ENCODE measurements at regions not wholly inside any gene's neighbourhood (a gene's known extent, or its start where the extent isn't known, plus 50 kb on each side); places are given as distances from the start of the nearest gene placed in this dataset.
"Not testable (repeated sequence)": the region's sequence is repeated elsewhere in the genome, so short reads cannot be mapped to it uniquely, and the experiment has no call there.

DNA sequence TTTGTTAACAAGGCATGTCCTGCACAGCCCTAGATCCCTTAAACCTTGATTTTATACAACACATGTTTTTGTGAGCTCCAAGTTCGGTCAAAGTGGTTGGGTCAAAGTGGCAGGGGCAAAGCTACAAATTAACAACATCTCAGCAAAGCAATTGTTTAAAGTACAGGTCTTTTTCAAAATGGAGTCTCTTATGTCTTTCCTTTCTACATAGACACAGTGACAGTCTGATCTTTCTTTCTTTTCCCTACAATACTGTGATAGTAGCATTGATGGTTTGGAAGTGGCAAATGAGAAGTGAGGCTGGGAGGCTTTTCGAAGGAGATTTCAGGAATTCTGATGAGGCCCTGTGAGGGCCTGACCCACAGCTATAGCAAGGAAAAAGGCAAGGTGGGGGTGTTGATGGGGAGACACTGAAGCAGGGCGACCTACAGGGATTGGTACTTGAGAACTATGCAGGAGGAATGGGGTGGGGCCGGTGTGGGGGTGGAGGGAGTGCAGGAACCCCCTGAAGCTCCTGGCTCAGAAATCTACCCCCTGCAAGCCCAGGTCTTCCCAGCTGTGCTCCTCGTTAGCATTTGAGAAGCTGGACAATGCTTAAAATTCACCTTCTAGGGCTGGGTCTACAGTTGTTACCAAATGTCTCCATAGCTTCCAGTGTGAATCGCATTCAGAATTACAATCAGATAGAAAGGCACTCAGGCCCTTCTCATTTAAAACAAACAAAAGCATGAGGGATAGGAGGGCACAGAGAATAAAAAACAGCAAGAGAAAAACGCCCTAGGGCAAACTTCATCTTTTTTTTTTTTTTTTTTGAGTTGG, 102.6 kb upstream of the PPM1J start:
- DNase-seq: no peak

DNA sequence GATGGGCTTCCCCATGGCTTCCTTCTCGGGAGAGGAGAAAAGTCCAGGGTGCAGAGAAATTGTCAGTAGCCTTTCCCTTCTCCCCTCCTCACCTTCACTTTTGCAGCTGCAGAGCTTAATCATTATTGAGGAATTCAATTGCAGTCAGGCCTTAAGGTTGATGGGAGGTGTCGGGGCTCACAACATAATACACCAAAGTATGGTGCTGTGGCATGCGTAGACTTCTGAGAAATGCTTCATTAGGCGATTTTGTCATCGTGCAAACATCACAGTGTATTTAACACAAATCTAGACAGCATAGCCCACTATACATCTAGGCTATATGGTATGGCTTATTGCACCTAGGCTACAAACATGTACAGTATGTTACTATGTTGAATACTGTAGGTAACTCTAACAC, 100.2 kb upstream of the PPM1J start:
- DNase-seq: no peak

DNA sequence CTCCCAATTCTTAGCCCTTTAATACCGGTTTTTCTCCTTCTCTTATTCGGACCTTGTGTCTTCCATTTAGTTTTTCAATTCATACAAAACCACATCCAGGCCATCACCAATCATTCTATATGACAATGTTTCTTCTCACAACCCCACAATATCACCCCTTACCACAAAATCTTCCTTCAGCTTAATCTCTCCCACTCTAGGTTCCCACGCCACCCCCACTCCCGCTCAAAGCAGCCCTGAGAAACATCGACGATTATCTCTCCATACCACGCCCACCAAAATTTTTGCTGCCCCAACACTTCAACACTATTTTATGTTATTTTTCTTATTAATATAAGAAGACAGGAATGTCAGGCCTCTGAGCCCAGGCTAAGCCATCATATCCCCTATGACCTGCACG, 99.5 kb upstream of the PPM1J start:
- DNase-seq: not testable (repeated sequence)

DNA sequence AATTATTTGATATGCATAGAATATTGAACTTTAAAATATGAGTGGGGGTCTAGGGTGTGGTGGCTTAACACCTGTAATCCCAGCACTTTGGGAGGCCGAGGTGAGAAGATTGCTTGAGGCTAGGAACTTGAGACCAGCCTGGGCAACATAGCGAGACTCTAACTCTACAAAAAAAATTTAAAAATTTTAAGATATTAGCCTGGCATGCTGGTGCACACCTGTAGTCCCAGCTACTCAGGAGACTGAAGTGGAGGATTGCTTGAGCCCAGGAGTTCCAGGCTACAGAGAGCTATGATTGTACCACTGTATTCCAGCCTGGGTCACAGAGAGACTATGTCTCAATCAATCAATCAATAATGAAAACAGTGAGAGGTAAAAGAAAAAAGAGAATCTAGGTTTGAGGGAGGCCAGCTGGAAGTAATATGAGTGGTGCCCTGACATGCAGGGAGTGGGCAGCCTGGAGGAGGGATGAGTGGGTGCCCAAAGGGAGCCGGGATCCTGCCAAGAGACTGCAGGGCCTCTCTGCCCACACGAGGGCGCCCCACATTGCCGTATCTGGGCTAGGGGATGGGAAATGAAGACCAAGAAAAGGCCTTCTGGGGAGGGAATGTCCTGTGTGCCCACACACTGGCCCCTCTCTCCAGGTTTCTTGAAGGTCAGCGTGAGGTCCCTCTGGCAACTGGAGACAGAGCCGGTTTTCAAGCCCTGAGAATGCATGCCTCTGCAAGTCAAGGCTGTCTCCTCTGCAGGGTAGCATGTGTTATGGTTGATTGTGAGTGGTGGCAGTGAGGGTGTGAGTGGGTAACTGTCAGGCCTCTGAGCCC, 93.9 kb upstream of the PPM1J start:
- peak; percentile 15 for DNase-seq

DNA sequence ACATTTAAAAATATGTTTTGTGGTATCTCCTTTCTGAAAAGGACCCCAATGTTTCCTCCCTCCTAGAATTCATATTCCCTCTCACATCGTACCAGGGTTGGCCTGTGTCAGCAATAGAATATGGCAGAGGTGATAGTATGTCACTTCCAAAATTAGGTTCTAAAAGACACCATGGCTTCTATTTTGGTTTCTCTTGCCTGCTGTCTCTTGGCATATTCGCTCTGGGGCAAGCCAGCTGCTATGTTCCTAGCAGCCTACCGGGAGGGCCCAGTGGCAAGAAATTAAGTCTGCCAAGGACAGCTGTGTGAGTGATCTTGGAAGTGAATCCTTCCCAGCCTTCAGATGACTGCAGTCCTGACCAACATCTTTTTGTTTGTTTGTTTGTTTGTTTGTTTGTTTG, 92.9 kb upstream of the PPM1J start:
- DNase-seq: no peak

DNA sequence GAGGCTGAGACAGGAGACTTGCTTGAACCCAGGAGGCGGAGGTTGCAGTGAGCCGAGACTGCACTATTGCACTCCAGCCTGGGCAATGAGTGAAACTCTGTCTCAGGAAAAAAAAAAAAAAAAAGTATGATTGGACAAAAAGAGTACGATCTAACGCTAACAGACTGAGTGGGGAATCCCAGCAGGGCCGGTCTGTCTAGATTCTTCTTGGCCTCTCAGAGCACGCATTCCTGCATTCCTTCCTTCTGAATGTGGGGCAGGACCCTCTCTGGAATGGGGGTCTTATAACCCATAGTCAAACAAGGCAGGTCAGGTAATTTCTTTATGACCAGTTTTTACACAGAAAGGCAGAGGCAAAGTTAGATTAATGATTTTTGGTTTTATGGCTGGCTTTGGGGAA, 92.0 kb upstream of the PPM1J start:
- no peak for DNase-seq

DNA sequence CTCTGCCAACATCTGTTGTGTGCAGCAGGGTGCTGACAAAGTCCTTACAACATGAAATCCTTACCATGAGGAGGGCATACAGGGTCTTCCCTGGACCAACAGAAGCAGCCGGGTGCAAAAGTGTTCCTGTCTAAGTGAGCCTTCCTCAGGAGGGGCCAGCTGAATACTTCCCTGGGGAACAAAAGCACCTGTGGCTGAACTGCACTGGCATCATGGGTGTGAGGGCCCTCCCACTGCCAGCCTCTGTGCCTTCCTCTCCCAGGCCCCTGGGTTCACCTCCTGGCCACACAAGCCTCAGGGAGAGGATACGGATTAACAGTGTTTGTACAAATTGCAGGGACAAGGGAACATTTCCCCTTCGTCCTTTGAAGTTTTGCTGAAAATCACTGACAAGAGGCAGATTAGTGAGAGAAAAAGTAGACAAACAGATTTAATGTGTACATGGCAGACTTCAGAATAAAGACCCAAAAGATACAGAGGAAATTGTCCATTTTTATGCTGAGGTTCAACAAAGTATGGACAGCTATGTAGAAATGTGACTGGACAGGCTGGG, 91.0 kb upstream of the PPM1J start:
- no peak for DNase-seq

DNA sequence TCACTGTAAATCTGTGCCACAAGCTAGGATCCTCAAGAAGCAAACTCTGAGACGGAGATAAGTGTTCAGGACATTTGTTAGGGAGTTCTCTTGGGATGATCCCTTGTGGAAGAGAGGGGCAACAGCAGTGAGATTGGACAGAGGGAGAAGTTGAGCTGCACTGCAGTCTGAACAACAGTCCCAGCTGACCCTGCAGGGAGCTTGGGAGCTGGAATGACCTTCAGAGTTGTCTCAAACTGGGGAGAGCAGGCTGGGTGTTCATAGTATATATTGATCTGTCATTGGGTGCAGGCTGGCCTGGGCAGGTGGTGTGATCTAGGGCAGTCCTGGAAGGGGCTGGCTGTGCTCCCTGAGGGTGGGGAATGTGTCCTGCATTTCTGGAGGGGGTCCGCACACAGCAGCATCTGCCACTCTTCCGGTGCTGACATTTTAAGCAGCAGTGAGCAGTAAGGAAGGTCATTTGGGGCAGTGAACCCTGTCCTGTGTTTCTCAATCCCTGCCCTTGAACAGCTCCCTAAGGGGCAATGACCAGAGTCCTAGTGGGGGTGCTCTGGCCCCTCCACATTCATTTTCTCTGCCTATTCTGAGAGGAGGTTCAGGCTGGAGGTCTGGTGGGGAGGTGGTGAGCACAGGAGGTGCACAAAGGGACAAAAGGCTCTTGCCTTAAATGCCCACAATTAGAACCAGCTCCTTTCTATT, 90.2 kb upstream of the PPM1J start:
- DNase-seq: no peak

DNA sequence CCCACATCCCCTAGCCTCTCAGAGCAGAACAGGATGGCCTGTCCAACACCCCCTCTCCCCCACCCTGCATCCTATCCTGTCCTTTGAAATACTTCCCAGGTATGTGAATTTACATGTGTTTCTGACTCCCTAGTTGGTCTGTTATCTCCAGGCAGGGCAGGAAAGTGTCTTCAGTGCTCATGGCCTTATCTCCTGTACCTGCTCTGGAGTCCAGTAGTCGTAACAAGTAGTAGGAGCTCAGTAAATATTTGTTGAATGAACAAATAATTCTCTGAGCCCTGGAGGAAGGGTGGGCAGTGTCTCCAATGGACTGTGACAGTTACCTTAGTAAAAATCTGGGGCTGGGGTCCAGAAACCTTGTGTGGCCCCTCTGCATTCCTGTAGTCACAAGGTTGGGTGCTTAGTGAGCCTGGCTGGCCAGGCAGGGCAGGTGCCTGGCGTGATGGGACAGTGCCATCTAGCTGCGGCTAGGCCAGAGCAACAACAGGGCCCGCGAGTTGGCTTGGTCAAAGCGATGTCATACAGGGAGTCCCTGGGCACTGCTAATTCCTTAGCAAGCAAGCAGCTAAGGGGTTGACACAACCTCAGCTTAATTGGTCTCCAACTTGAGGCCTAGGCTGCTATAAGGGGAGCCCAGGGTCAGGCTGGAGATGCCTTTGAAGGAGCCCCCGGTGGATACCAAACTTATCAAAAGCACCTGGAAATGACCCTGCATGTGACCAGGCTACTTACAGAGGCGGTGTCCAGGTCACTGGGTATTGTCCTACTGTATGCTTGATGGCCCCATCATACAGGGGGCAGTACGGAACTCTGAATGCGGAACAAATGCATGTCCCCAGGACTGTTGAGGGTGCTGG, 89.0 kb upstream of the PPM1J start:
- DNase-seq: peak; percentile 78

DNA sequence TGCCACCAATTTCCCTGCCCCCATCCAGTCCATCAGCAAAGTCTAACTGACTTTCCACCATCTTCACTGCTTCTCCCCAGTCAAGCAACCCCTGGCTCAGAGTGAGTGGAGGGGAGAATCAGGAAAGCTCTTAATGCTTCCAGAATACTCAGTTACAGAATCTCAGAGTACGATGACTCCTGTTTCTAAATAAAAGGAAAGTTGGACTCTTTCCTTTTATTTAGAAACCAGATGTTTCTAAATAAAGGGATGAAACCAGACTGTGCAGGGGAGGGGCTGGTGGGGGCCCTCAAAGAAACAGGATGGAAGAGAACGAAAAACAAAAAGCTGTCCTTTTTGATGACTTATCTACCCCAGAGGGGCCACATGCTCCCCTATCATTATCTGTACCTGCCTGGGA, 85.2 kb upstream of the PPM1J start:
- no peak for DNase-seq

DNA sequence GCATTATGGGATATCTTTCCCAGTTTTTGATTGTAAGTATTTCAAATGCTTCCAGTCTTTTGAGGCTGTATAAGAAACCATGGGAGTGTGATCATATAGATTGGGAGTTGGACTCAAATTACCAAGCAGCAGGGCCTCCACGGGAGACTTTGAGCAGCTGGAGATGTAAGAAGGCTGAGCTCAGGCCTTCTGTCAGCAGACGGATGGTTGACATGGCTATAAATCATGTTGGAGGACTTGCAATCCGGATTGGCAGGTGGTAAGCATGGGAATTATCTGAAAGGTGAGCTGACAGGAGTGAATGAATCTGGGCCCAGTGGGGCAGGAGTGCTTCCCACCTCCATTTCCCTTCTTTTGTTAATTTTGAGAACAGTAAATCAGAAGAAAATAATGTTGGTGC, 83.2 kb upstream of the PPM1J start:
- DNase-seq: peak; percentile 36

DNA sequence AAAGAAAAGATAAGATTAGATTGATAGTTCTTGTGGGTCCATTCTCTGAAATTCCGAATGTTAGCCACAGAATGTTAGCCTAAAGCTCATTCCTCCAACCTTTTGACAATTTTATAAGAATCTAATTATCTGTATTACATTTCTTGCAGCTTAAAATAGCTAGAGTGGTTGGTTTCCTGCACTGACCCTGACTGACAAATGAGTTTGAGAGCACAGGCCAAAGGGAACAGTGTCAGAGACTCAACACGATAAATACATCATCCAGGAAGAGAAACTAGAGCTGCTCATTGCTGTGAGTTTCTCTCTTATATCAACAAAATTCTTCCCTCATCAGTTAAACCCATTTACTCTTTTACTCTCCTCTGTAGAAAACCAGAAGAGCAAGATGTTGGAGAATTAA, 82.1 kb upstream of the PPM1J start:
- DNase-seq: no peak

DNA sequence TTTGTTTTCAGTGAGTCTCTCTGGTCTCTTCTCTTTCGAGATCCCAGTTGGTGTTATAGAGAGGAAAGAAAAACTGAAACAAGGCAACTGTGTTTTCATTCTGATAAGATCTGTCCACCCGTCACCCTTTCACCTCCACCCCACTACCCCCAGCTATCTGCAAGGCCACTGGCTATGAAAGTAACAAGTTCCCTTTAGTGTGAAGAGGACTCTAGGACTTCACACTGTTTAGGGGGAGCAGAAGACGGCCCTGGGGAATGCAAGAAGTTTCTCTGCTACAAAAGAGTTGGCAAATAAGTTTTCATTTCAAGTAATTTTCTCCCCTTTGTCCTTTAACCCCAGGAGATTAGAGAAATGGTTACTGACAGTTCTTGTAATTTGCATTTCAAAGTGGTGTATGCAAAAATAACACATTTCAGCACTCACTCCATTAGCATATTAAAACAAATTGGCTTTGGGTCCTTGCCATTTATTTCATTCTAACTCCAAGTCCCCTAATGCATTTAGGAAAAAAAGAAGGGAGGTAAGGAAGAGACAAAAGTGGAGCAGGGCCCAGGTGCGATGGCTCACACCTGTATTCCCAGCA, 79.6 kb upstream of the PPM1J start:
- no peak for DNase-seq

DNA sequence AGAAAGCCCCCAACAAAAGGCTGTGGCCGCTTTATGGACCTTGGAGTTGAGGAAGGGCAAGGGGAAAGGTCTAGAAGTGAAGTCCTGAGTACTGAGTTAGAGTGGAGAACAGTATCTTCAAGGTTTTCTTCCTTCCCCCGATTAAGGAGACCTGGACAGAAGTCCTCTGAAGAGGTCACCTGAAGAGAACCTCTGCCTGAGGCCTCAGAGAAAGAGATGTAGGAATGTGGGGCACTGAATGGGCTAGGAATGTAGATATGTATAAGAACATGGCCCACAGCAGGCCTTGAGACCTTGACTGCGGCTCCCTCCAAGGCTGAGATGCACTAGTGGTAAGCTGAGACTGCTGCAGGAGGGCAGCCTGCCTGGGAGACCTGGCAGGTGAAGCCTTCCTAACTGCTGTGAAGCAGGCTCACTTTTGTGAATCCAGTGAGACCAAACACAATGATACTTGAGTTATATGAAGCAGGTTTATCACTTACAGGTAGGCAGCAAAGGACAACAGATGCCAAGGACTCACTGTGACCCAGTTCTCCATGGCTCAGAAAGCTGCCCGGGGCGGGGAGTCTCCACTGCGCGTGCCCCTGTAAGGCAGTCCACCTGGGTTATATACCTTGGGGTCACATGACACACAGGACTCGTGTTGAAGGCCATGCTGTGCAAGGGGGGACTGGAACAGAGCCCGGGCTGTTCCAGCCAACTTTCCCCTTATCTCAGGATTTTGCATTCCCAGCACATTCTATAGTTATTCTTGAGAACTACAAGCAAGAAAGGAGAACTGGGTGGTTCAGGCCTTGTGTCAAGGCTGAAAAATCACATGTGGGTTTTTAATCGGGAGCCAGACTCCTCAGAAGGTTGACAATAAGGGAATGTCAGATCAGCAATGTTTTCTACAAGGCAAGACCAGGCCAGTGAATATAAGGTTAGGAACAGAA, 78.8 kb upstream of the PPM1J start:
- peak; percentile 16 for DNase-seq

DNA sequence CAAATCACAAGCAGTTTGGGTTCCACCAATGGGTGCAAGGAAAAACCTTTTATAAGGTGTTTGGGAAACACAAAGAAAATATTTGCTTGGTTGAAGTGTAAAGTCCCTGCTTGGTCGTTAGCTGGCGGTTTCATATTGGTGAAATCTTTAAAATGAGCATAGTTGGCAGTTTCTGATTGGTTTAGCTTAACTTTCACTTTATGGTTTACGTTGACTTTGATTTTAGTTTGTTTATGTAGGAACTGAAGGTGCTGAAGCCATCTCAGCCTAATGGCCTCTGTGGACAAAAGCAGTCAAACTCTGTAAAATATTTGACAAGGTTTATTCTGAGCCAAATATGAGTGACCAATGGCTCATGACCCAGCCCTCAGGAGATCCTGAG, 76.6 kb upstream of the PPM1J start:
- DNase-seq: no peak

DNA sequence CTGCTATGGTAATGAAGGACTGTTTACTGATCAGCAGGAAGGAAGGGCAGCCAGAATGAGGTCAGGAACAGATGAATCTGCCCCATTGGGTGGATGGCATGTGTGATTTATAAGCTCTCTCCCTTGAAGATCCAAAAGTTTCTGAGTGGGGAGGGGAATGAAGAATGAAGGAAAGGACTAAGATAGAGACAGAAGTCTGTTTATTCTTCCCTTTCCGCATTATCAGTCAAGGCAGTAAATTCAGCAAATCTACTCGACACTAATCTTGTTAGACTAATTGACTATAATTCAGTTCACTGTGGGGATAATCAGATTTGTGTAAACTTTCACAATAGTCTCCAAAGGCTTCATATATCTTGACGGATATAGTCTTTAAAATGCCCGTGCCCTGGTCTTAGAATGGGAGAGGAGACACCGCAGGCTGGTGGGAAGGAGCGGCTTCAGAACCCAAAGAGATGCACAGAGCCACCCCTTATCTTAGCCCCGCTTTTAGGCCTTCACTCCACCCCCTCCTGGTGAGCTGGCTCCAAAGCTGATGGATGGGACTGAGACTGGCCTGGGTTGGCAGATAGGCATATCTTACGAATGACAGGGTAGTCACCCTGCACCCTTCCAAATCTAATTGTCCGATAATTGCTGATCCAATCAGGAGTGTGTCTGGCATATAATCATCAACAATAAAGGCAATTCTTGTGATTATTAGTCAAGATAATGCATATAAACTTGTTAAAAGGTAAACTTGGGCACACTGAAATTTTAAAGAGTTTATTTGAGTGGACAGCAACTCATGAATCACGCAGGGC, 76.0 kb upstream of the PPM1J start:
- no peak for DNase-seq

DNA sequence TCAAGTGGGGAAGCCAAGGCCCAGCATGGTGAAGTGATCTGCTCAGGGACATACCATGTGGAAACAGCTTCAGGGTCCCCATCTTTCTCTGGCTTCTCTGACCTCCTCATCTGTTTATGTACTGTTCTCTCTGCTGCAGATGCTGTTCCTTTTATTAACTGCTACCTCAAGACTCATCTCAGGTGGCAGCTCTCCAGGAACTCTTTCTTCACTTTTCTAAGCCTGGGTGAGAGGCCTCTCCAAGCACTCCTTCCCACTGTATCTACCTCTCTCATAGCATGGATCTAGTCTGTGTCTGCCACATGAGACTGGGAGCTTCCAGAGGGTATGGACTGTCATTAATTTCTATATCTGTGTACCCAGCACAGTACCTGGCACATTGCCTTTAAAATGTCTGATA, 73.4 kb upstream of the PPM1J start:
- no peak for DNase-seq

DNA sequence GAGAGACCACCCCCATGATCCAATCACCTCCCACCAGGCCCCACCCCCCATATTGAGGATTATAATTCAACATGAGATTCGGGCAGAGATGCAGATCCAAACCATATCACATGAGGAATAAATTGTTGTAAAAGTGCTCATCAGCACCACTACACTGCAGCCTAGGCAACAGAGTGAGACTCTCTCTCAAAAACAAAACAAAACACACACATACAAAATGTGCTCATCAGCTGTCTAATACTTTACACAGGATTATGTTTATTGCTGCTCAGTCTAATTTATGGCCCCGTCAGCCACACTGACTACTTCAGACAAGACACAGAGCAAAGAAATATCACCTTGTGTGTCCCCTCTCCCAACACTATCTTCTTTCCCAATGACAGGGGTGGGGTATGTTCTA, 72.9 kb upstream of the PPM1J start:
- DNase-seq: no peak

DNA sequence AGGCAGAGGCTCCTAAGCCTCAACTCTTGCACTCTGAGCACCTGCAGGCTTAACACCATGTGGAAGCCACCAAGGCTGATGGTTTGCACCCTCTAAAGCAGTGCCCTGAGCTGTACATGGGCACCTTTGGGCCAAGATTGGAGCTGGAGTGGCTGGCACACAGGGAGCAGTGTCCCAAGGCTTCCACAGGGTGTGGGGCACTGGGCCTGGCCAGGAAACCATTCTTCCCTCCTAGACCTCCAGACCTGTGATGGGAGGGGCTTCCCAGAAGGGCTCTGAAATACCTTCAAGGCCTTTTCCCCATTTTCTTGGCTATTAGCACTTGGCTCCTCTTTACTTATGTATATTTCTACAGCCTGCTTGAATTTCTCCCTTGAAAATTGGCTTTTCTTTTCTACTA, 67.9 kb upstream of the PPM1J start:
- no peak for DNase-seq

Measured in NCI-H2107 (cell line).